ENCODE measurements at regions not wholly inside any gene's neighbourhood (a gene's known extent, or its start where the extent isn't known, plus 50 kb on each side); places are given as distances from the start of the nearest gene placed in this dataset.

- no peak for FAIRE-seq
- WGBS (ENCODE audit: insufficient coverage, insufficient replicate concordance, low lambda C conversion rate, missing lambda C conversion rate), result 66% methylated on average over 2 of the region's 2 CpGs
- no peak overlapping the region for H3K9ac ChIP-seq (ENCODE audit: control insufficient read depth, insufficient read depth, low read length)
- no peak overlapping the region for H3K4me2 ChIP-seq (ENCODE audit: control insufficient read depth, insufficient read depth)
- DNase-seq (ENCODE audit: low read depth, low spot score), result no peak
- BruUV-seq (replicated peaks), result no TSS peak
- ChIA-PET RAD21 (ENCODE audit: unreplicated experiment) (no interaction called here), SMC1A (ENCODE audit: uncharacterized antibody, unreplicated experiment) (no interaction called here), CTCF (no interaction called here), POLR2A (no interaction called here)
- H3K79me2 ChIP-seq (ENCODE audit: control insufficient read depth, insufficient read depth, low read length), result no peaks in the 10 kb centered on the region
- H2AFZ ChIP-seq (ENCODE audit: control insufficient read depth, low read depth, low read length), result no peak overlapping the region
- no peak for ATAC-seq
- H3K27ac ChIP-seq (ENCODE audit: control insufficient read depth, insufficient read depth), result no peak overlapping the region
- TF ChIP-seq PML (IDR thresholded peaks at IDR 0.05; ENCODE audit: low read length) (no peak), CHD4 (IDR thresholded peaks at IDR 0.05) (no peak), POU2F2 (IDR thresholded peaks at IDR 0.05; ENCODE audit: borderline replicate concordance, low read depth, low read length) (no peak), MTA3 (IDR thresholded peaks at IDR 0.05; ENCODE audit: borderline replicate concordance, low read length) (no peak)
- in situ Hi-C loops (cut with MboI) (no loop called here), intact Hi-C loops (cut with micrococcal nuclease; ENCODE audit: unreplicated experiment) (no loop called here)
- H4K20me1 ChIP-seq (ENCODE audit: control insufficient read depth, insufficient read depth), result no peaks in the 10 kb centered on the region
- no peak overlapping the region for H3K4me3 ChIP-seq
- H3K27me3 ChIP-seq (replicated peaks in 1 of 2; ENCODE audit: control insufficient read depth in 2 of 2, insufficient read depth in 2 of 2, low read length in 1 of 2), result no peaks in the 10 kb centered on the region
- no peaks in the 10 kb centered on the region for H3K4me1 ChIP-seq (ENCODE audit: control insufficient read depth, insufficient read depth, low read length)
- no peaks in the 10 kb centered on the region for H3K36me3 ChIP-seq (ENCODE audit: control insufficient read depth in 2 of 2, insufficient read depth in 2 of 2, low read length in 1 of 2)
- no peaks in the 10 kb centered on the region for H3K9me3 ChIP-seq (replicated peaks; ENCODE audit: control insufficient read depth, insufficient read depth, low read length)
These were observed 742.7 kb upstream of the ZNF608 start for GRCh38 chr5:125489146-125489545.

- POLR2A ChIA-PET, result no interaction called here
- FAIRE-seq (no peak), DNase-seq (ENCODE audit: low read depth, low spot score) (no peak), ATAC-seq (no peak)
- no peak overlapping the region for H3K4me2 ChIP-seq (ENCODE audit: control insufficient read depth, insufficient read depth)
- in situ Hi-C loops (cut with MboI) (no loop called here), intact Hi-C loops (cut with micrococcal nuclease; ENCODE audit: unreplicated experiment) (no loop called here)
- no peak overlapping the region for H3K4me3 ChIP-seq
- H3K27ac ChIP-seq (ENCODE audit: control insufficient read depth, insufficient read depth), result no peak overlapping the region
- no peaks in the 10 kb centered on the region for H3K36me3 ChIP-seq (ENCODE audit: control insufficient read depth in 2 of 2, insufficient read depth in 2 of 2, low read length in 1 of 2)
- no peaks in the 10 kb centered on the region for H3K79me2 ChIP-seq (ENCODE audit: control insufficient read depth, insufficient read depth, low read length)
- CTCF ChIA-PET, result interaction anchor here (0.6 kb wide), 1 partner anchor 9 kb away, joined by 3 read pairs; no protein-coding TSS in a partner anchor
- no peak overlapping the region for H2AFZ ChIP-seq (ENCODE audit: control insufficient read depth, low read depth, low read length)
- no peaks in the 10 kb centered on the region for H3K9me3 ChIP-seq (replicated peaks; ENCODE audit: control insufficient read depth, insufficient read depth, low read length)
- SMC1A ChIA-PET (ENCODE audit: uncharacterized antibody, unreplicated experiment), result no interaction called here
- RAD21 ChIA-PET (ENCODE audit: unreplicated experiment), result no interaction called here
- H3K4me1 ChIP-seq (ENCODE audit: control insufficient read depth, insufficient read depth, low read length), result no peaks in the 10 kb centered on the region
- no peak for TF ChIP-seq RELB (IDR thresholded peaks at IDR 0.05; ENCODE audit: low read depth)
- no peak for TF ChIP-seq E2F8 (IDR thresholded peaks at IDR 0.05; ENCODE audit: low read depth, partially characterized antibody)
- H4K20me1 ChIP-seq (ENCODE audit: control insufficient read depth, insufficient read depth), result no peaks in the 10 kb centered on the region
- 33% methylated on average over 3 of the region's 3 CpGs for WGBS (ENCODE audit: insufficient coverage, insufficient replicate concordance, low lambda C conversion rate, missing lambda C conversion rate)
- no TSS peak for BruUV-seq (replicated peaks)
- H3K27me3 ChIP-seq (replicated peaks in 1 of 2; ENCODE audit: control insufficient read depth in 2 of 2, insufficient read depth in 2 of 2, low read length in 1 of 2), result no peaks in the 10 kb centered on the region
- H3K9ac ChIP-seq (ENCODE audit: control insufficient read depth, insufficient read depth, low read length), result no peak overlapping the region
These were observed 745.6 kb upstream of the ZNF608 start for GRCh38 chr5:125491986-125492492.

All from GM12878 (cell line).